Thyroid gland (tissue), 4 donors: ENCODE measurements at regions not wholly inside any gene's neighbourhood (a gene's known extent, or its start where the extent isn't known, plus 50 kb on each side); places are given as distances from the start of the nearest gene placed in this dataset.

ENCODE experiments used
- DNase-seq, 2 donors: peaks; one replicate each; pipeline ENCODE4 v3.0.0-alpha.2; 2019
- H3K27ac ChIP-seq, 3 donors: fragments of 200-600 bp; sonication (generic); 1 replicate in 2 of 3; 2 replicates in 1 of 3; pipeline ENCODE4 v1.5.1; 2016 to 2019; ENCODE audit warnings: mild to moderate bottlenecking in 1 of 3, moderate library complexity in 1 of 3
- H3K27me3 ChIP-seq: fragments of 200-600 bp; sonication (generic); one replicate; pipeline ENCODE4 v1.5.1; 2019
- H3K36me3 ChIP-seq, 2 donors: fragments of 200-600 bp; sonication (generic); one replicate each; pipeline ENCODE4 v1.5.1; 2016 to 2019
- H3K4me1 ChIP-seq, 2 donors: fragments of 200-600 bp; sonication (generic); one replicate each; pipeline ENCODE4 v1.5.1; 2017 to 2019
- H3K4me3 ChIP-seq, 3 donors: fragments of 200-600 bp; sonication (generic); replicated peaks in 1 of 3; 1 replicate in 2 of 3; 2 replicates in 1 of 3; pipeline ENCODE4 v1.5.1; 2016; ENCODE audit warnings: mild to moderate bottlenecking in 1 of 3
- H3K9me3 ChIP-seq: fragments of 200-600 bp; sonication (generic); one replicate; pipeline ENCODE4 v1.5.1; 2017
- CTCF ChIP-seq, 6 experiments: fragments of 200-600 bp in 3 of 6; fragments of 450-650 bp in 3 of 6; sonication (generic) in 3 of 6; IDR thresholded peaks; one replicate each; pipeline ENCODE4 v1.5.1; 2016 to 2019; ENCODE audit warnings: antibody characterized with exemption in 6 of 6, mild to moderate bottlenecking in 2 of 6, inconsistent platforms in 1 of 6, moderate library complexity in 1 of 6
- POLR2A ChIP-seq, 2 donors: fragments of 450-650 bp; IDR thresholded peaks; one replicate each; pipeline ENCODE4 v1.6.1; 2017; ENCODE audit warnings: antibody characterized with exemption in 2 of 2, mild to moderate bottlenecking in 2 of 2, moderate library complexity in 1 of 2
- WGBS, 2 donors: methylation state at CpG; one replicate each; pipeline ENCODE4 v1.1.5; 2017; 5-methylcytosine and 5-hydroxymethylcytosine counted together
- intact Hi-C: fragments of 100-400 bp; cut with DNase I; formaldehyde crosslinking; loops from one replicate; pipeline ENCODE4 v1.15.1; 2023

DNA sequence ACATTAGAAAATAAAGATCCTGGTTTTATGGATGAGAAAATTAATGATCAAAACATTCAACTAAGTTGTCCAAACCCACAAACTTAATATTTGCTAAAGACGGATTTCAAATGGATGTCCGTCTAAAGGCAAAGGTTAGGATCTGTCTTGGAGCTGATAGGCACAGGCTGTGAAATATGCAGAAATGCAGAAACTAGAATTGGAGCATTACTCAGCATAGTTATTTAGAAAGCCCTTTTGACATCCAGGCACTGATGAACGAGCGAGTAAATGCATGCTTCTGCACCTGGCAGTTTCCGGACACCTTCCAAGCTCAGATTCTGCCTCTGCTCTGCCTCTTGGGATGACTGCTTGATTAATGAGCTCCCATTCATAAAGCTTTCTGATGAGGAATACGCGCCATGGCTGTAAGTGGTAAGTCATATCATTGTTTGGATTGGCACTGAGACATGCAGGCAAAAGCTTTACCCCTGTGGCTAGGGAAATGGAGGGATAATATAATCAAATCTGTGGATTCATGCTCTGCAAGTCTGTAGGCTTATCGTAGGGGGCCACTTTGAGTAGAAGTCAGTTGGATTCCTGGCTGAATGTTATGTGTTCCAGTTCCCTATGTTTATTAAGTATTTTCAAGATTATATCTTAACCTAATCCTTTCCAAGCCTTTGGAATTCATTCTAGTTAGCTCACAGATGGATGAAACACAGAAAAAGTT lies 2176.3 kb upstream of the CELF4 start:
- H3K36me3 ChIP-seq, result no peaks in the 10 kb centered on the region
- TF ChIP-seq CTCF (IDR thresholded peaks at IDR 0.05) (no peak), POLR2A (IDR thresholded peaks at IDR 0.05) (no peak)
- intact Hi-C loops, result no loop called here
- no peaks in the 10 kb centered on the region for H3K27me3 ChIP-seq
- no peaks in the 10 kb centered on the region for H3K9me3 ChIP-seq
- DNase-seq, result no peak
- WGBS, 2 donors, result 81 to 86% methylated on average over 8 of the region's 8 CpGs
- no peak overlapping the region for H3K4me3 ChIP-seq
- no peaks in the 10 kb centered on the region for H3K4me1 ChIP-seq
- no peak overlapping the region for H3K27ac ChIP-seq

DNA sequence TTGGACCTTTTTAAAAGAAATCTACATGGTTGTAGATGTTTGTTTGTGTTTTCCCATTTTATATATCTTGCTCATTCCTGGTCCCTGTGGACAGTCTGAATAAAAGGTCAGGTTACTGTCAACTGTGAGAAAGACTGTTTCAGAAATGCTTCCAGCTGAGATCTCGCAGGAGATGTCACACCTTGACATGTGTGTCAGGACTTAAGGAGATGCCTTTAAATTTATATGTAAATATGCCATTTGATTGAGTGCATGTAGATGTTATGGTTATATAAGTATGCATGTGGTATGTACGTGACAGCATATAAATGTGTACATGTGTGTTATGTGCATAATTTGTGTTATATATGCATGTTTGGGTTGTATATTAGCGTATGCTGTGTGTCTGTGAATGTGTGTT lies 2172.3 kb upstream of the CELF4 start:
- H3K27me3 ChIP-seq, result no peaks in the 10 kb centered on the region
- DNase-seq, result no peak
- no peaks in the 10 kb centered on the region for H3K9me3 ChIP-seq
- H3K4me1 ChIP-seq, result no peaks in the 10 kb centered on the region
- no peak overlapping the region for H3K4me3 ChIP-seq
- TF ChIP-seq CTCF (IDR thresholded peaks at IDR 0.05), result no peak
- TF ChIP-seq POLR2A (IDR thresholded peaks at IDR 0.05), result no peak
- no peak overlapping the region for H3K27ac ChIP-seq
- H3K36me3 ChIP-seq, result no peaks in the 10 kb centered on the region
- intact Hi-C loops, result no loop called here
- WGBS, 2 donors, result 92 to 93% methylated on average over 3 of the region's 3 CpGs

DNA sequence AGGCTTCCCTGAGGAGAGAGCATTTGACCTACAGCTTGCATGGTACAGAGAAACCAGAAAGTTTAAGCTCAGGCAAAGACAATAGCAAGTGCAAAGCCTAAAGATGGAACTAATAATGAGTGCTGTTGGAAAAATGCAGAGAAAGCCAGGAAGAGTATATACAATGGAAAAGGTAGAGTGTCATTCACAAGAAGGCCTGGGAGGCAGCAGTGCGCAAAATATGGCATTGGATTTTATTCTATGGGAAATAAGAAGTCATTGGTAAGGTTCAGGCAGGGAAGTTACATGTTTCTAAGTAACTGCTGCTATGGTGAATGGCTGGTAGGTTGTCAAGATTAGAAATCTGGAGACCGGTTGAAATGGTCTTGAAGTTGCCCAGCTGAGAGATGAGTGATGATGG lies 2167.3 kb upstream of the CELF4 start:
- Histone ChIP-seq H3K36me3 (no peaks in the 10 kb centered on the region), H3K27ac (no peak overlapping the region), H3K4me3 (no peak overlapping the region), H3K9me3 (no peaks in the 10 kb centered on the region), H3K4me1 (no peaks in the 10 kb centered on the region), H3K27me3 (no peaks in the 10 kb centered on the region)
- TF ChIP-seq CTCF (IDR thresholded peaks at IDR 0.05), result no peak
- TF ChIP-seq POLR2A (IDR thresholded peaks at IDR 0.05), result no peak
- DNase-seq, result no peak
- WGBS, 2 donors, result 94 to 97% methylated on average over 2 of the region's 2 CpGs
- intact Hi-C loops, result no loop called here

DNA sequence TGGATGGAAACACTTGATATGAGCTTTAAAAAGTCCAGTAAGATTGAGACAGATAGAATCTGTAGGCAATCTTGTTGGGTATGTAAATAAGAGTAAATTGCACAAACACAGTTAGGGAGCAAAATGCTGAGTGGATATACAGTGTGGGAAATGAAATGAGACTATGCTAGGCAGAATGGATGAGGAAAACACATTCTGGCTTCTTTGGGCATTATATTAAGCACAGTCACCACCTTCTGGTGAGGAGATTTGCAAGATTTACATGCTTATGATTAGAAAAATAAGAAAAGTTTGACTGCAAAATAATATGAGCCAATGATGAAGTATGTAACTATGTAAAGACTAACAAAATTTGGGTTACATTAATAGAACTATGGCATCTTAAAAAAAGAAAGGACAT lies 2165.0 kb upstream of the CELF4 start:
- intact Hi-C loops, result no loop called here
- Histone ChIP-seq H3K4me3 (no peak overlapping the region), H3K27ac (no peak overlapping the region), H3K4me1 (no peaks in the 10 kb centered on the region), H3K36me3 (no peaks in the 10 kb centered on the region), H3K9me3 (no peaks in the 10 kb centered on the region), H3K27me3 (no peaks in the 10 kb centered on the region)
- no peak for DNase-seq
- TF ChIP-seq CTCF (IDR thresholded peaks at IDR 0.05) (no peak), POLR2A (IDR thresholded peaks at IDR 0.05) (no peak)

GRCh38 chr18:39724652-39725051 lies 2159.1 kb upstream of the CELF4 start:
- no peak for DNase-seq
- no peak overlapping the region for H3K4me3 ChIP-seq
- intact Hi-C loops, result no loop called here
- H3K36me3 ChIP-seq, result no peaks in the 10 kb centered on the region
- H3K4me1 ChIP-seq, result no peaks in the 10 kb centered on the region
- H3K27me3 ChIP-seq, result no peaks in the 10 kb centered on the region
- H3K9me3 ChIP-seq, result no peaks in the 10 kb centered on the region
- H3K27ac ChIP-seq, result no peak overlapping the region
- no peak for TF ChIP-seq POLR2A (IDR thresholded peaks at IDR 0.05)

DNA sequence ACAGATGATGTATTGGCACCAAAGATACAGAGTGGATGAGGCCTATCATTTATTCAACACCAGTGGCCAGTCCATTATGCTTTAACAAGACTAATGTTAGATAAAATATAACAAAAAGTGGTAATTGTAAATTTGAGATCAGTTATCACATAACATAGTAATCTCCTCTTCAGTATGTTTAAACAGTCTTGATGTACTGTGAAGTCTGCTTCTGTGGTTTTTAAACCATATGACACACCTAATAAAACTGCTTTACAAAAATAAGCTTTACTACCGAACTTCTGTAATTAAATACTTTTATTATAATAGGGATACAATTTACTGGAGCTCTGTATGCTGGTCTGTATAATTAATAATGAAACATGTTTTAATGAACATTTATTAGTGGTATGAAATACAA lies 2156.1 kb upstream of the CELF4 start:
- Histone ChIP-seq H3K27me3 (no peaks in the 10 kb centered on the region), H3K36me3 (no peaks in the 10 kb centered on the region), H3K4me1 (no peaks in the 10 kb centered on the region), H3K27ac (no peak overlapping the region), H3K4me3 (no peak overlapping the region), H3K9me3 (no peaks in the 10 kb centered on the region)
- DNase-seq, result no peak
- TF ChIP-seq CTCF (IDR thresholded peaks at IDR 0.05), result no peak
- TF ChIP-seq POLR2A (IDR thresholded peaks at IDR 0.05), result no peak
- 88 to 97% methylated on average over 1 of the region's 1 CpG for WGBS, 2 donors
- intact Hi-C loops, result no loop called here
